Kidney (tissue), 13 donors: ENCODE measurements at regions not wholly inside any gene's neighbourhood (a gene's known extent, or its start where the extent isn't known, plus 50 kb on each side); places are given as distances from the start of the nearest gene placed in this dataset.

Experiments
- DNase-seq, 5 donors: peaks; one replicate each; pipeline ENCODE4 v3.0.0-alpha.2; 2013 to 2020
- FAIRE-seq: peaks from 2 replicates; lab custom pipeline; 2012; peaks lifted over from hg19 to GRCh38; lab: Jason Lieb, UNC
- H3K27ac ChIP-seq, 2 donors: one replicate each; pipeline ENCODE4 v1.7.0; 2013; ENCODE audit warnings: low read depth in 2 of 2, low read length in 2 of 2, inconsistent platforms in 1 of 2
- H3K27me3 ChIP-seq: one replicate; pipeline ENCODE4 v1.7.1; 2013; ENCODE audit warnings: low read length, inconsistent platforms; ENCODE audit not compliant: control insufficient read depth, insufficient read depth
- H3K36me3 ChIP-seq, 3 donors: one replicate each; pipeline versions ENCODE4 v1.7.0 to v1.7.1; 2013; ENCODE audit warnings: low read length in 3 of 3, control low read depth in 1 of 3, inconsistent platforms in 1 of 3; ENCODE audit not compliant: insufficient read depth in 3 of 3, control insufficient read depth in 2 of 3
- H3K4me1 ChIP-seq, 3 donors: one replicate each; pipeline versions ENCODE4 v1.7.0 to v1.7.1; 2013; ENCODE audit warnings: low read length in 3 of 3, inconsistent platforms in 1 of 3, low read depth in 1 of 3; ENCODE audit not compliant: control insufficient read depth in 2 of 3, insufficient read depth in 2 of 3
- H3K4me3 ChIP-seq, 3 donors: one replicate each; pipeline versions ENCODE4 v1.7.0 to v1.8.1; 2013; ENCODE audit warnings: low read length in 3 of 3, control low read depth in 1 of 3, inconsistent platforms in 1 of 3
- H3K9ac ChIP-seq, 3 donors: one replicate each; pipeline versions ENCODE4 v1.7.0 to v1.7.1; 2013; ENCODE audit warnings: low read length in 3 of 3, control low read depth in 1 of 3, inconsistent platforms in 1 of 3
- H3K9me3 ChIP-seq, 3 donors: one replicate each; pipeline versions ENCODE4 v1.7.0 to v1.7.1; 2013; ENCODE audit warnings: low read length in 3 of 3, control low read depth in 1 of 3, inconsistent platforms in 1 of 3; ENCODE audit not compliant: control insufficient read depth in 2 of 3, insufficient read depth in 1 of 3
- CTCF ChIP-seq: IDR thresholded peaks from 3 replicates; pipeline ENCODE4 v1.5.1; 2012; ENCODE audit warnings: mild to moderate bottlenecking, moderate library complexity, borderline replicate concordance; ENCODE audit not compliant: insufficient read depth; ENCODE audit errors: extremely low read depth
- intact Hi-C: fragments of 100-400 bp; cut with DNase I; formaldehyde crosslinking; loops from one replicate; pipeline ENCODE4 v1.11.1; 2022
- donor health status: control.
- donor health status: control.
- donor health status: control.
- donor health status: control.
- donor health status: control.
- donor health status: DM: yes; HTN: yes; CAD: no.
- donor health status: Normal renal cell carcinoma (clear cell type).

GRCh38 chr15:97881346-97881965, 79.0 kb upstream of the ARRDC4 start:
- H3K27me3 ChIP-seq, result no peaks in the 10 kb centered on the region
- H3K4me3 ChIP-seq, result no peak overlapping the region
- no peak overlapping the region for H3K9ac ChIP-seq
- H3K36me3 ChIP-seq, result no peaks in the 10 kb centered on the region
- FAIRE-seq, result no peak
- no peaks in the 10 kb centered on the region for H3K4me1 ChIP-seq
- intact Hi-C loops, result no loop called here
- no peaks in the 10 kb centered on the region for H3K9me3 ChIP-seq
- TF ChIP-seq CTCF, result no peak
- no peak overlapping the region for H3K27ac ChIP-seq
- peak in 2 of 5 donors; percentile 36 to 37 for DNase-seq

GRCh38 chr15:97884513-97885131, 75.9 kb upstream of the ARRDC4 start:
- H3K36me3 ChIP-seq, result no peaks in the 10 kb centered on the region
- no peaks in the 10 kb centered on the region for H3K27me3 ChIP-seq
- no peak for TF ChIP-seq CTCF
- no peak for DNase-seq
- no peak overlapping the region for H3K9ac ChIP-seq
- intact Hi-C loops, result no loop called here
- no peaks in the 10 kb centered on the region for H3K9me3 ChIP-seq
- H3K27ac ChIP-seq, result no peak overlapping the region
- no peak overlapping the region for H3K4me3 ChIP-seq
- FAIRE-seq, result no peak
- no peaks in the 10 kb centered on the region for H3K4me1 ChIP-seq

- DNase-seq, result no peak
- H3K4me1 ChIP-seq, result no peaks in the 10 kb centered on the region
- H3K9ac ChIP-seq, result no peak overlapping the region
- intact Hi-C loops, result no loop called here
- no peaks in the 10 kb centered on the region for H3K27me3 ChIP-seq
- H3K27ac ChIP-seq, result no peak overlapping the region
- FAIRE-seq, result no peak
- no peak overlapping the region for H3K4me3 ChIP-seq
- H3K36me3 ChIP-seq, result no peaks in the 10 kb centered on the region
- H3K9me3 ChIP-seq, result no peaks in the 10 kb centered on the region
- TF ChIP-seq CTCF, result no peak
Observed at GRCh38 chr15:97890307-97890706, 70.2 kb upstream of the ARRDC4 start.
